DMS153 (cell line): ENCODE measurements at regions not wholly inside any gene's neighbourhood (a gene's known extent, or its start where the extent isn't known, plus 50 kb on each side); places are given as distances from the start of the nearest gene placed in this dataset.

Experiments used
- DNase-seq: peaks from one replicate; lab custom pipeline; 2025; lab: John Stamatoyannopoulos, UW

DNA sequence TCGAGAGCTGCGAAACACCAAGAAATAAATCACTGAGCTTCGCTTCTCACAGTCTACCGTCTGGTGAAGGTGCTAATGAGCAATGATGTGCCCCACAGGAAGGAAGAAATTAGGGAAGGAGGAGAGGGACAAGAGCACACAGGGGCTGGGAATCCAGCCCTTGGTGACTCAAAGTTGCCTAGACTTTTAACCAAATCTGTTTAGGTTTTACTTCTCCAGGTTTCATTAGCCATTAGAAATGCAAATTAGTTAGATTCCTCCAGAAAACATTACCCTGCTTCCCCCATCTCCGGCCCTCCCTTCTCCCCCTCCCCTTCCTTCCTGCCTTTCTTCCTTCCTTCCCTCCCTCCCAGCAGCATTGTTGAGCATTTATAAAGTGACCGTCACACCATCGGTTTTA is 59.3 kb upstream of the UBE2E1 start:
- no peak for DNase-seq

GRCh38 chr3:23747841-23748240 is 57.9 kb upstream of the UBE2E1 start:
- no peak for DNase-seq

GRCh38 chr3:23748398-23749110 is 57.2 kb upstream of the UBE2E1 start:
- DNase-seq, result no peak

DNA sequence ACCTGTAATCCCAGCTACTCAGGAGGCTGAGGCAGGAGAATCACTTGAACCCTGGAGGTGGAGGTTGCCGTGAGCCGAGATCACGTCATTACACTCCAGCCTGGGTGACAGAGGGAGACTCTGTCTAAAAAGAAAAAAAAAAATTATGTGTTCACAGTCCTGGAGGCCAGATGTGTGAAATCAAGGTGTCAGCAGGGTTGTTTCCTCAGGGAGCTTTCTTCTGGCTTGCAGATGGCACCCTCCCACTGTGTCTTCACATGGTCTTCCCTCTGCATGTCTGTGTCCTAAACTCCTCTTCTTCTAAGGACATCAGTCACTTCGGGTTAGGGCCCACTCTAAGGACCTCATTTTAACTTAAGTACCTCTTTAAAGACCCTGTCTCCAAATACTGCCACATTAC is 56.1 kb upstream of the UBE2E1 start:
- no peak for DNase-seq

GRCh38 chr3:23750573-23751210 is 55.1 kb upstream of the UBE2E1 start:
- DNase-seq, result no peak

DNA sequence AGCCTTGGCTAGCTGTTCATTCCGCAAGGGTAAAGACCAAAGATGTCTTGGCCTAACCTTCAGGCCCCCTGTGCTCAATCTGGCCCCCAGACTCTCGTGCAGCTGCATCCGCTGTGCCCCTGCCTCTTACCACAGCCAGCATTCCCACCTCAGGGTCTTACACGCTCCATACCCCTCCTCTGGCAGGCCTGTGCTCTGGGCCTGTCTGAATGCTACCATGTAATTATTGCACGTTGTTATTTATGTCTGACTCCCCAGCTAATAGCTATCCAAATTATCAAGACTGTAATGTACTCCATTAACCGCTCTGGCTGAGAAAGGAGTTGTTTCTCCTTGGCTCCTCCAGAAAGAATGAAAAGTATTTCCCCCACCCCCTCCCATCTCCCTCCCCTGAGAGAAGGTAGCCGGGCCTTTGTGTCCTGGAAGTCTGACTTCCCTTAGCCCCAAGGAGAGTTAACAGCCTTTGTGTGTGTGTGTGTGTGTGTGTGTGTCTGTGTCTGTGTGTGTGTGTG is 54.5 kb upstream of the UBE2E1 start:
- no peak for DNase-seq

GRCh38 chr3:23752126-23752525 is 53.6 kb upstream of the UBE2E1 start:
- no peak for DNase-seq

DNA sequence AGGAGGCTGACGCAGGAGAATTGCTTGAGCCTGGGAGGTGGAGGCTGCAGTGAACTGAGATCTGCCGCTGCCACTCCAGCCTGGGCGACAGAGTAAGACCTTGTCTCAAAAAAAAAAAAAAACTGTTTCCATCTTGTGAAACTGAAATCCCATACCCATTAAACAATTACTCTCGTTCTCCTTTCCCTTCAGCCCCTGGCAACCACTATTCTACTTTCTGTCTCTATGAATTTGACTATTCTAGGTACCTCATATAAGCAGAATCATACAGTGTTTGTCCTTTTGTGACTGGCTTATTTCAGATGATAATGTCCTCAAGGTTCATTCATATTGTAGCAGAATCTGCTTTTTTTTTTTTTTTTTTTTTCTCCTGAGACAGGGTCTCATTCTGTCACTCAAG is 51.5 kb upstream of the UBE2E1 start:
- no peak for DNase-seq
